Fibroblast of skin of abdomen (primary cell): ENCODE measurements at regions not wholly inside any gene's neighbourhood (a gene's known extent, or its start where the extent isn't known, plus 50 kb on each side); places are given as distances from the start of the nearest gene placed in this dataset.

Experiments used
- DNase-seq: peaks from one replicate; pipeline ENCODE4 v3.0.0-alpha.2; 2013

DNA sequence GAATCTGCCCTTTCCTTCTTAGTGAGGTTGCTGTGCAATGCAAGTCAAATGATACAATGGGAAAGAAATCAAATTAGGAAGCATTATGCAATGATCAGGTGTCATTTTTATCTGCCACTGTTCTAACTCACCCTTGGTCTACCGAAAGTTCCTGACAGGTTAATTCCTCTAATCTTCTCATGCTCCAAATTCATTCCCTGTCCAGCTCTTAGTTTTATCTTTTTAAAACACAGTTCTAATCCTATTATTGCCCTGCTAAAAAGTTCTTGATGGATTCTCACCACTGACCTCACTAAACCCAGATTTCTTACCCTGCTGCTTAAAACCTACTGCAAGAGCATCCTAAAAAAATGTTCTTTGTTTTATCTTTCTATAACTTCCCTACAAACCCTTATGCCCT, 1000.9 kb downstream of the CDH18 start:
- DNase-seq: no peak

DNA sequence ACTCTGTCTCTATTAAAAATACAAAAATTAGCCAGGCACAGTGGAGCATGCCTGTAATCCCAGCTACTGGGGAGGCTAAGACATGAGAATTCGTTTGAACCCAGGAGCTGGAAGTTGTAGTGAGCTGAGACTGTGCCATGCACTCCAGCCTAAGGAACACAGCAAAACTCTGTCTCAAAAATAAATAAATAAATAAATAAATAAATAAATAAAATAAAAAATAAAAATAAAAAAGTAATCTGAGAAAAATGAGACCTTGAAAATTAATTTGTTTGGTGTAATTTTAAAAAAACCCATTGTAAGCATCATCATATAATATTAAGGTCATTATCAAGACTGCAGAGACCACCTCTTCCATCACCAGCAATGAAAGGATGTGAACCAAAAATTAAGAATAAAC, 997.1 kb downstream of the CDH18 start:
- no peak for DNase-seq

DNA sequence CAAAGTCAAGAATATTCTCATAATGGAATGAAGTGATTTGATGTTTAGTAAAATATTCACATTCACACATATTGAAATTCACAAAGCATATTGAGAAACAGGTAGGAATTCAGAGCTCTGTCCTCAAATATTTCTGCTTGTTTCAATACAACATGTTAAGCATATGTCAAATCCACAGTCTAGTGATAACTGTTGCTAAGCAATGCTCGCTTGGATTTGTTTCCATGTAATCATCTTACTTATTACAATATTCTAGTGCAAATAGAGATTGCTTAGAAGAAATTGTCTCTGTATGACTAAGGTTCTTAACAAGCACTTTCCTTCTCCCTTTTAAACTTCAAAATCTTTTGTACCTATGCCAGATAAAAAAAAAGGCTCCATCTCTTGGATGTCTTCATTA, 995.7 kb downstream of the CDH18 start:
- DNase-seq: no peak

- no peak for DNase-seq
These were observed 988.5 kb downstream of the CDH18 start for GRCh38 chr5:18999478-18999877.

DNA sequence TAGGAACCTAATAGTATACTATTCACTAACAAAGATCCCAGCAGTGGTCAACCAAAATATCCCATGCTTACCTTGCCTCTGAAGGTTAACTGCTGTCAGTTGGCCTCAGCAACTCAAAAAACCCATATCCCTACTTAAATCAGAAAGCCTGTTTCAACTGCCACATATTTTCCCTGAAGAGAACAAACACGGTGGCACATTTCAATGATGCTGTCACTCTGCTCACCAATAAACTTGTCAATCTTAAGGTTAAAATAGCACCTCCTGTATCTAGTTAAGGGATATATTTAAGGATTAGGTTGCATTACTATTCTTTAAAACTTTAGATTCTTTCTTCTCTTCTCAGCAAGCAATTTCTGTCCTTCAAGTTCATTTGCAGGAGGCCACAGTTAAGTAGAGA, 986.9 kb downstream of the CDH18 start:
- DNase-seq: no peak

DNA sequence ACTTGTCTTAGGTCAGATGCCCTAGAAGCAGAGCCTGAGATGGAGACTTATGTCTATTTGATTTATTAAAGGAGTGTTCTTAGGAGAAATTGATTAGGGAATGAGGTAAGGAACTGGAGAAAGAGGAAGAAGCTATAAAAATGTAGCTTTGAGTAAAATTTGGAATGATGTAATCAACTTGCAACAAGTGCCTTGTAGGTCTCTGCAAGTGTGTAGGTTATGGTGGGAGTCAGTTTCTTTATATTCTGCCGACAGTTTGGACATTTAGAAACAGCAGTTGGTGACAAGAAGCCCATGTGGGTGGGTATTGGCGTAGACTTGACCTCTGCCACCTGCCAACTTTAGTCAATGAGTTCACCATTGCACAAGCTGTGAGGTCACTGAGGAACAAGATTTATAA, 986.5 kb downstream of the CDH18 start:
- DNase-seq: no peak

- DNase-seq: no peak
These were observed 985.9 kb downstream of the CDH18 start for GRCh38 chr5:19002111-19002510.

GRCh38 chr5:19018822-19019221, 969.2 kb downstream of the CDH18 start:
- DNase-seq: no peak

DNA sequence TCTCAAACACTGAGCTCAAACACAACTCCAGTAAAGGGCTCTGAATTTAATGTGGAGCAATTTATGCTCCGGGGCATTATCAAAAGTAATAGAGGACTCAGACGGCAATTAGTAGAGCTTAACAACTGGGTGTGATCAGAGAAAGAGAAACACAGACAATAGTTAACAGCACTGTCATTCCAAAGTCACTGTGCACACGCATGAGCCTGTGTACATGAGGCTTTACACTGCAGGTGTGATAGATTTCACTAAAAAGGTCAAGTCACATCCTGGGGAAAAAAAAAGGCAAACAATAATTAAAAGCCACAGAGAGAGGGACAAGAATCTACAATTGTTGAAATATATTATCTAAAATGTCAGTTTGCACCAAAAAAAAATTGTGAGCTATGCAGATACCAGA, 956.5 kb downstream of the CDH18 start:
- DNase-seq: no peak

- DNase-seq: no peak
These were observed 952.2 kb downstream of the CDH18 start for GRCh38 chr5:19035816-19036215.

- no peak for DNase-seq
These were observed 945.9 kb downstream of the CDH18 start for GRCh38 chr5:19042106-19042505.

- DNase-seq: no peak
These were observed 943.7 kb downstream of the CDH18 start for GRCh38 chr5:19044311-19044710.

DNA sequence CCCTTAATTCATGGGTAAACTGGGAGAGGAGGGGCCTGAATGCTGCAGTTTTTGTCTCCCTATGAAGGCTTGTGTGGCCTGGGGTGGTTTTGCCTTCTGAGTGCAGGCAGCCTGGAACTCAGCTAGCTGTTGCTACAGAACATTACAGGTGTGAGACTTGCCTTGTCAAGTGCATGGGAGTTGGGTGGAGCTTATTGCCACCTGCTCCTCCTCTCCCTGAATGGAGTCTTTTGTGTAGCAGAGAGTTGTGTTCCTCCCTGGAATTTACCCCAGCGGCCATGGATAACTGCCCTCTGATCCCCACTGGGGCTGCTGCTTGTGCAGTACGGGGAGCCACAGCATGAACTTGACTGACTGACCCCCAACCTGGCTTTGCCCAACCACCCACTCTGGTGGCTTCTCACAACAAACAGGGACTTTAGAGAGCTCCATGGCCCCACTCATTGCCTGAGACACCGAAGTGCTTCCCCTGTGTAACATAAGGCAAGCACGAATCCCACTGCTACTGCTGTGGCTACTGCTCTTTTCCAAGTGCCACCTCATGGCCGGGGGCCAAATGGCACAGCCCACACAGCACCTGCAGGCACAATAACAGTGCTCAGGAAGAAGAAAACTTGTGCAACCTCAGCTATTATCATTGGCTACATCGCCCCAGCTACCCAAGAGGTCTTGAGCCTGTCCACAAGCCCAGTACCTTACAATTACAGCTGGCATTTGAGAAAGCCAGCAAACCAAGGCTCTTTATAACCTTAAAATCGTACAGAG, 942.9 kb downstream of the CDH18 start:
- no peak for DNase-seq

GRCh38 chr5:19047277-19047676, 940.7 kb downstream of the CDH18 start:
- DNase-seq: no peak

- no peak for DNase-seq
These were observed 939.3 kb downstream of the CDH18 start for GRCh38 chr5:19048726-19049125.

GRCh38 chr5:19058216-19058615, 929.8 kb downstream of the CDH18 start:
- DNase-seq: no peak

GRCh38 chr5:19064094-19064493, 923.9 kb downstream of the CDH18 start:
- no peak for DNase-seq

GRCh38 chr5:19067741-19068140, 920.3 kb downstream of the CDH18 start:
- no peak for DNase-seq

GRCh38 chr5:19098434-19098833, 889.6 kb downstream of the CDH18 start:
- no peak for DNase-seq

DNA sequence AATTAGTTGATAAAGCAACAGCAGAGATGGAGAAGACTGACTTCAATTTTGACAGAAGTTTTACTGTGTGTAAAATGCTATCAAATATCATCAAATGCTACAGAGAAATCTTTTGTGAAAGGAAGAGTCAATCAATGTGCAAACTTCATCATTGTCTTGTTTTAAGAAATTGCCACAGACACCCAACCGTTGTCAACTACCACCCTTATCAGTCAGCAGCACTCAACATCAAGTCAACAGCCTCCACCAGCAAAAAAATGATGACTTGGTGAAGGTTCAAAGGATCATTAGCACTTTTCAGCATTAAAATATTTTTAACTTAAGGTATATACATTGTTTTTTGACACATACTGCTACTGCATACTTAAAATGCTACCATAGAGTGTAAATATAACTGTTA, 888.8 kb downstream of the CDH18 start:
- DNase-seq: no peak

DNA sequence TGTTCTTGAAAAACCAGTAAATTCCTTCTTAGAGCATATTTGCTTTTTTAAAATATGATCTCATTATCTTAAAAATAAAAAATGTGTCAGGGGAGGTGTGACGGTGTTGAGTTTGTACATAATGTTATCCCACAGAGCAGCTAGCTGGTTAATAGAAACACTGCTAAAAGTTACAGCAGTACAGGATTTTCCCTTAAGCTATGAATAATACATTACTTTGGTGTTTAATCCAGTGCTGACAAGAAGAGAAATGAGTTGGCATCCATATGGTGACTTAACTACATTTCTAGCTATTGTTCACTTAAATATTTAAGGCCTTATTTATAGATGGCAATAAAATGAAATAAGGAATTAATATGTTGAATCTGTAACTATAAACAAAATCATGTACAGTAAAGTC, 883.1 kb downstream of the CDH18 start:
- no peak for DNase-seq

DNA sequence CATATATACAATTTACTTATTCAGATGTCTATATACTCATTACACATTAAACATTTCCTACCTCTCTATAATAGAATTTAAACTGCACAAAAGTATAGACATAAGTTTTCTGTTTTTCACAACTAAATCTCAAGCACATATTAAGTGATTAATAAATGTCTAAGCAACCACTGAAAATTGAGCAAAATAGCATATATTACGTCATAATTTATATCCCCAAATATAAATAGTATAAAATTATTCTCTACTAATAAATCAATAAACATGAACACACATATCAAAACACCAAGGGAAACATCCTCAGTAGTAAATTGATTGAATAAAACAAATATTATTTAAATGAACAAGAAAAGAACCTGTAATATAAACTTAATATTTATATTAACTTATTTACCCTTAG, 865.1 kb downstream of the CDH18 start:
- no peak for DNase-seq

- no peak for DNase-seq
These were observed 861.9 kb downstream of the CDH18 start for GRCh38 chr5:19125956-19126713.

DNA sequence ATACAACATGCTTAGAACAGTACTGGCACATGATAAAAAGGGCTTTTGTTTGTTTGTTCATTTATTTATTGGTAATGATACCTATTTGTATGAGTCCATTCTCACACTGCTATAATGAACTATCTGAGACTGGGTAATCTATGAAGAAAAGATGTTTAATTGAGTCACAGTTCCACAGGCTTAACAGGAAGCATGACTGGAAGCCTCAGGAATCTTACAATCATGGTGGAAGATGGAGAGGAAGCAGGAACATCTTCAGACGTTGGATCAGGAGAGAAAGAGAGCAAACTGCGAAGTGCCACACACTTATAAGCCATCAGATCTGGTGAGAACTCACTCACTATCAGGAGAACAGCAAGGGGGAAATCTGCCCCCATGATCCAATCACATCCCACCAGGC, 847.7 kb downstream of the CDH18 start:
- DNase-seq: no peak
